ENCODE measurements at regions not wholly inside any gene's neighbourhood (a gene's known extent, or its start where the extent isn't known, plus 50 kb on each side); places are given as distances from the start of the nearest gene placed in this dataset.

- TF ChIP-seq CTCF (IDR thresholded peaks at IDR 0.05; ENCODE audit: low read length) = no peak
- no peak for TF ChIP-seq EZH2 (IDR thresholded peaks at IDR 0.05; ENCODE audit: borderline replicate concordance, low read length)
Observed at GRCh38 chr15:95295363-95295762, 1035.1 kb upstream of the NR2F2 start.
